ENCODE measurements at regions not wholly inside any gene's neighbourhood (a gene's known extent, or its start where the extent isn't known, plus 50 kb on each side); places are given as distances from the start of the nearest gene placed in this dataset.

DNA sequence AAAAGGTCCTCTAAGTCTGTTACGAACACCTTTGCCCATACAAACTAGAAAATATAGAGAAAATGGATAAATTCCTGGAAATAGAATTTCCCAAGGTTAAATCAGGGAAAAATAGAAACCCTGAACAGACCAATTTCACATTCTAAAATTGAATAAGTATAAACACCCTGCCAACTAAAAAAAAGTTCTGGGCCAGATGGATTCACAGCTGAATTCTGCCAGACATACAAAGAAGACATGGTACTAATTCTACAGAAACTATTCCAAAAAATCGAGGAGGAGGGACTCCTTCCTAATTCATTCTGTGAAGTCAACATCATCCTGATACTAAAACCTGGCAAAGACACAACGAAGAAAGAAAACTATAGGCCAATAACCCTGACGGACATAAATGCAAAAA, 400.4 kb upstream of the SEMA3A start:
- Mint-ChIP-seq H3K27ac (ENCODE audit: unreplicated experiment) (no peak overlapping the region), H3K4me1 (ENCODE audit: unreplicated experiment) (no peaks in the 10 kb centered on the region), H3K4me3 (ENCODE audit: unreplicated experiment) (no peak overlapping the region), H3K9me3 (ENCODE audit: unreplicated experiment) (no peaks in the 10 kb centered on the region), H3K36me3 (ENCODE audit: low read depth, unreplicated experiment) (no peaks in the 10 kb centered on the region), H3K27me3 (ENCODE audit: unreplicated experiment) (no peaks in the 10 kb centered on the region)
- TF ChIP-seq, protein P1, sequence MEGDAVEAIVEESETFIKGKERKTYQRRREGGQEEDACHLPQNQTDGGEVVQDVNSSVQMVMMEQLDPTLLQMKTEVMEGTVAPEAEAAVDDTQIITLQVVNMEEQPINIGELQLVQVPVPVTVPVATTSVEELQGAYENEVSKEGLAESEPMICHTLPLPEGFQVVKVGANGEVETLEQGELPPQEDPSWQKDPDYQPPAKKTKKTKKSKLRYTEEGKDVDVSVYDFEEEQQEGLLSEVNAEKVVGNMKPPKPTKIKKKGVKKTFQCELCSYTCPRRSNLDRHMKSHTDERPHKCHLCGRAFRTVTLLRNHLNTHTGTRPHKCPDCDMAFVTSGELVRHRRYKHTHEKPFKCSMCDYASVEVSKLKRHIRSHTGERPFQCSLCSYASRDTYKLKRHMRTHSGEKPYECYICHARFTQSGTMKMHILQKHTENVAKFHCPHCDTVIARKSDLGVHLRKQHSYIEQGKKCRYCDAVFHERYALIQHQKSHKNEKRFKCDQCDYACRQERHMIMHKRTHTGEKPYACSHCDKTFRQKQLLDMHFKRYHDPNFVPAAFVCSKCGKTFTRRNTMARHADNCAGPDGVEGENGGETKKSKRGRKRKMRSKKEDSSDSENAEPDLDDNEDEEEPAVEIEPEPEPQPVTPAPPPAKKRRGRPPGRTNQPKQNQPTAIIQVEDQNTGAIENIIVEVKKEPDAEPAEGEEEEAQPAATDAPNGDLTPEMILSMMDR (IDR thresholded peaks at IDR 0.05; ENCODE audit: unreplicated experiment) = no peak
- DNase-seq (ENCODE audit: low spot score) = no peak

DNA sequence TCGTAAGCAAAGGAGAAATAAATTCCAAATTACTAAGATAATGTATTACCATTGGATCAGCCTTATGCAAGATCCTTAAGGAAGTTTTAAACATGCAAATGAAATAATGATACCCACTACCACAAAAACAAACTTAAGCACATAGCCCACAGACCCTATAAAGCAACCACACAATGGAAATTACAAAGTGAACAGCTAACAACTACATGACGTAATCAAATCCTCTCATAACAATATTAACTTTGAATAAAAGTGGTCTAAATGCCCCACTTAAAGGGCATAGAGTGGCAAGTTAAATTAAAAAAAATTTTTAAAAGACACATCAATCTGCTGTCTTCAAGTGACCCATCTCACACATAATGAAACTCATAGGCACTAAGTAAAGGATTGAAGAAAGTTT, 397.3 kb upstream of the SEMA3A start:
- H3K4me1 Mint-ChIP-seq (ENCODE audit: unreplicated experiment) = no peaks in the 10 kb centered on the region
- no peak overlapping the region for H3K27ac Mint-ChIP-seq (ENCODE audit: unreplicated experiment)
- no peaks in the 10 kb centered on the region for H3K27me3 Mint-ChIP-seq (ENCODE audit: unreplicated experiment)
- TF ChIP-seq, protein P1 (IDR thresholded peaks at IDR 0.05; ENCODE audit: unreplicated experiment) = no peak
- DNase-seq (ENCODE audit: low spot score) = no peak
- no peaks in the 10 kb centered on the region for H3K36me3 Mint-ChIP-seq (ENCODE audit: low read depth, unreplicated experiment)
- H3K4me3 Mint-ChIP-seq (ENCODE audit: unreplicated experiment) = no peak overlapping the region
- H3K9me3 Mint-ChIP-seq (ENCODE audit: unreplicated experiment) = no peaks in the 10 kb centered on the region

DNA sequence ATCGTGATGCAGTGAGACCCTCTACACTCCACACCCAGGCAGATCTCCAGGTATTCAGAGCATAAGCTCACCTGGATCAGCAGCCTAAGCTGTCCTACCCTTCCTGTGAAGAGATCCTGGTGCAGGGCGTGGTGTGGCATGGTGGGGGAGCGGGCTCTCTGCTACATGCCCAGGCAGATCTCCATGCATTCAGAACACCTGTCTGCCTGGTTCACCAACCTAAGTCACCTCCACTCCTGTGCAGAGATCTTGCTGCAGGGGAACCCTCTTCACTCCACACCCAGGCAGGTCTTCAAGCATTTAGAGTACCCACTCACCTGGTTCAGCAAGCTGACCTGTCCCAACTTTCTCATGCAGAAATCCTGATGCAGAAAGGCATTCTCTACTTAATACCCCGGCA, 394.4 kb upstream of the SEMA3A start:
- H3K27me3 Mint-ChIP-seq (ENCODE audit: unreplicated experiment) = no peaks in the 10 kb centered on the region
- TF ChIP-seq, protein P1 (IDR thresholded peaks at IDR 0.05; ENCODE audit: unreplicated experiment) = no peak
- H3K9me3 Mint-ChIP-seq (ENCODE audit: unreplicated experiment) = no peaks in the 10 kb centered on the region
- no peak overlapping the region for H3K4me3 Mint-ChIP-seq (ENCODE audit: unreplicated experiment)
- no peaks in the 10 kb centered on the region for H3K4me1 Mint-ChIP-seq (ENCODE audit: unreplicated experiment)
- H3K27ac Mint-ChIP-seq (ENCODE audit: unreplicated experiment) = no peak overlapping the region
- DNase-seq (ENCODE audit: low spot score) = no peak
- no peaks in the 10 kb centered on the region for H3K36me3 Mint-ChIP-seq (ENCODE audit: low read depth, unreplicated experiment)

DNA sequence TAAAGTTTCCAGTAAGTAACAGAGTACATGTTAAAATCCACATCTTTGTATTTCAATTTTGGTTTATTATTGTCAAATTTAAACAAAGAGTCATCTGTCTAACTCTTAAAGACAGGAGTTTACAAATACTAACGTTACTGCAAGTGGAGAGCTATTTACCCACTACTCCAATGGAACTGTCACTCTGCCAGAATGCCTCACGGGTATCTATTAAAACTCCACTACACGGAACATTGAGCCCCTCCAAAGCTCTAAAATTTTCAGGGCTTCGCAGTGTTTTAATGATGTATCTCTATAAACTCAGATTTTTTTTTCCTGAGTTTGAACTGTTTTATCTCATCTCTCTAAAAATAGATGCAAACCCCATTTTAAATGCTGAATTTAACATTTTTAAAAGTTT, 388.7 kb upstream of the SEMA3A start:
- Mint-ChIP-seq H3K9me3 (ENCODE audit: unreplicated experiment) (no peaks in the 10 kb centered on the region), H3K4me3 (ENCODE audit: unreplicated experiment) (no peak overlapping the region), H3K4me1 (ENCODE audit: unreplicated experiment) (no peaks in the 10 kb centered on the region), H3K27me3 (ENCODE audit: unreplicated experiment) (no peaks in the 10 kb centered on the region), H3K27ac (ENCODE audit: unreplicated experiment) (no peak overlapping the region), H3K36me3 (ENCODE audit: low read depth, unreplicated experiment) (no peaks in the 10 kb centered on the region)
- TF ChIP-seq, protein P1 (IDR thresholded peaks at IDR 0.05; ENCODE audit: unreplicated experiment) = no peak
- no peak for DNase-seq (ENCODE audit: low spot score)

DNA sequence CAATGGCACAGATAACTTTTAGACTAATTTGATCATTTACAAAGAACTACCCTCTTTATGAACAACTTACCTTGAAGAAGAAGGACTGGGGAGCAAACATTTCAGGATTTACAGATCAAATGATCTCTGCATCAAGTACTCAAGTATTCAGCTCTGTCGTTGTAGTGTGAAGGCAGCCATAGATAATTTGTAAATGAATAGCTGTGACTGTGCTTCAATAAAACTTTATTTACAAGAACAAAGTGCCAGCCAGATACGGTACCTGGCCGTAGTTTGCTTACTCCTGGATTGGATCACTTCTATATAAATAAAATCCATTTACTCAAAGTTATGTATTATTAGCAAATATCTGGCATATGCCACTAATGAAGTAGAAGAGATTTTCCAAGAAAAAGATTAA, 388.2 kb upstream of the SEMA3A start:
- Mint-ChIP-seq H3K9me3 (ENCODE audit: unreplicated experiment) (no peaks in the 10 kb centered on the region), H3K27ac (ENCODE audit: unreplicated experiment) (no peak overlapping the region), H3K4me3 (ENCODE audit: unreplicated experiment) (no peak overlapping the region), H3K27me3 (ENCODE audit: unreplicated experiment) (no peaks in the 10 kb centered on the region), H3K4me1 (ENCODE audit: unreplicated experiment) (no peaks in the 10 kb centered on the region), H3K36me3 (ENCODE audit: low read depth, unreplicated experiment) (no peaks in the 10 kb centered on the region)
- no peak for DNase-seq (ENCODE audit: low spot score)
- TF ChIP-seq, protein P1 (IDR thresholded peaks at IDR 0.05; ENCODE audit: unreplicated experiment) = no peak

Data from endothelial cell (in vitro differentiated cells).